ENCODE measurements at regions not wholly inside any gene's neighbourhood (a gene's known extent, or its start where the extent isn't known, plus 50 kb on each side); places are given as distances from the start of the nearest gene placed in this dataset.

- no peak overlapping the region for H3K4ac ChIP-seq (ENCODE audit: low read depth, low read length)
- WGBS (ENCODE audit: extremely low coverage, insufficient coverage, low lambda C conversion rate) = no CpG with 5 or more reads among the region's 5 CpGs
- no peak overlapping the region for H4K8ac ChIP-seq (ENCODE audit: low read depth, low read length)
- H3K4me1 ChIP-seq (ENCODE audit: control insufficient read depth, low read depth, low read length) = no peaks in the 10 kb centered on the region
- H3K79me1 ChIP-seq (ENCODE audit: low read length) = no peaks in the 10 kb centered on the region
- DNase-seq = no peak
- H3K56ac ChIP-seq (ENCODE audit: low read length) = no peak overlapping the region
- no peak overlapping the region for H3K18ac ChIP-seq (ENCODE audit: low read length)
- H3K23ac ChIP-seq (ENCODE audit: low read length) = no peak overlapping the region
- H4K5ac ChIP-seq (ENCODE audit: low read length) = no peak overlapping the region
- H3K79me2 ChIP-seq (ENCODE audit: control insufficient read depth, insufficient read depth, low read length) = no peaks in the 10 kb centered on the region
- no peak overlapping the region for H3K9ac ChIP-seq (ENCODE audit: low read length)
- H2BK5ac ChIP-seq (ENCODE audit: low read length) = no peak overlapping the region
- H3K36me3 ChIP-seq (ENCODE audit: control insufficient read depth, insufficient read depth, low read length) = no peaks in the 10 kb centered on the region
- H3K27me3 ChIP-seq (ENCODE audit: insufficient read depth, low read length, poor library complexity) = no peaks in the 10 kb centered on the region
- no peak overlapping the region for H2AK5ac ChIP-seq (ENCODE audit: low read length)
- H2BK15ac ChIP-seq (replicated peaks; ENCODE audit: low read depth) = no peak overlapping the region
- H3K4me2 ChIP-seq (ENCODE audit: low read length) = no peak overlapping the region
- no peak overlapping the region for H2BK120ac ChIP-seq (ENCODE audit: low read depth, low read length)
- no peak overlapping the region for H3K4me3 ChIP-seq (ENCODE audit: low read length)
- no peak overlapping the region for H3K27ac ChIP-seq (ENCODE audit: low read depth, low read length)
Measured at GRCh38 chr10:130472236-130472635, 336.0 kb downstream of the GLRX3 start.

- Histone ChIP-seq H3K4ac (ENCODE audit: low read depth, low read length) (no peak overlapping the region), H2BK120ac (ENCODE audit: low read depth, low read length) (no peak overlapping the region), H3K4me3 (ENCODE audit: low read length) (no peak overlapping the region), H2BK15ac (replicated peaks; ENCODE audit: low read depth) (no peak overlapping the region), H4K8ac (ENCODE audit: low read depth, low read length) (no peak overlapping the region), H3K9ac (ENCODE audit: low read length) (no peak overlapping the region), H3K36me3 (ENCODE audit: control insufficient read depth, insufficient read depth, low read length) (no peaks in the 10 kb centered on the region), H2BK5ac (ENCODE audit: low read length) (no peak overlapping the region), H3K18ac (ENCODE audit: low read length) (no peak overlapping the region), H3K27ac (ENCODE audit: low read depth, low read length) (no peak overlapping the region), H4K5ac (ENCODE audit: low read length) (no peak overlapping the region), H3K4me2 (ENCODE audit: low read length) (no peak overlapping the region), H3K4me1 (ENCODE audit: control insufficient read depth, low read depth, low read length) (no peaks in the 10 kb centered on the region), H3K56ac (ENCODE audit: low read length) (no peak overlapping the region), H3K79me2 (ENCODE audit: control insufficient read depth, insufficient read depth, low read length) (no peaks in the 10 kb centered on the region), H2AK5ac (ENCODE audit: low read length) (no peak overlapping the region), H3K23ac (ENCODE audit: low read length) (no peak overlapping the region), H3K27me3 (ENCODE audit: insufficient read depth, low read length, poor library complexity) (no peaks in the 10 kb centered on the region), H3K79me1 (ENCODE audit: low read length) (no peaks in the 10 kb centered on the region)
- no peak for DNase-seq
- WGBS (ENCODE audit: extremely low coverage, insufficient coverage, low lambda C conversion rate) = no CpG with 5 or more reads among the region's 9 CpGs
Measured at GRCh38 chr10:130474591-130474990, 338.4 kb downstream of the GLRX3 start.

DNA sequence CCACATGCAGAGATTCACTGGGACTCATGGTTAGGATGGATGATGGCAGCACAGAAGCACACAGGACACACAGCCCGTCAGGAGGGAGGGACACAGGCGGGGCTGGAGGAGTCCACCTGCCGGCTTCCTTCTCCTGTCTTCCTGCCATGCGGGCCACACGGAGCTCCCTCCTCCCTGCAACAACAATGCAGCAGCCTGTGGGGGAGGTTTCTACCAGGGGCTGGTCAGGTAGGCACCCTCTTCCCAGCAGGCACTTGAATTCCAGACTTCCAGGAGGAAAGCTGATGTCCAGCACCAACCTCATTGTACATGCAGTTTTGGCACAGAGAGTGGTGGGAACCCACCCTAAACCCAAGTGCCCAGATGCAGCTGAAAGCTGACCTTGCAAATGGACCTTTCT lies 341.2 kb downstream of the GLRX3 start:
- Histone ChIP-seq H3K4me3 (ENCODE audit: low read length) (no peak overlapping the region), H2BK120ac (ENCODE audit: low read depth, low read length) (no peak overlapping the region), H3K27ac (ENCODE audit: low read depth, low read length) (no peak overlapping the region), H3K18ac (ENCODE audit: low read length) (no peak overlapping the region), H4K8ac (ENCODE audit: low read depth, low read length) (no peak overlapping the region), H3K4me1 (ENCODE audit: control insufficient read depth, low read depth, low read length) (no peaks in the 10 kb centered on the region), H3K4me2 (ENCODE audit: low read length) (no peak overlapping the region), H3K23ac (ENCODE audit: low read length) (no peak overlapping the region), H3K4ac (ENCODE audit: low read depth, low read length) (no peak overlapping the region), H2BK15ac (replicated peaks; ENCODE audit: low read depth) (no peak overlapping the region), H3K27me3 (ENCODE audit: insufficient read depth, low read length, poor library complexity) (no peaks in the 10 kb centered on the region), H3K79me2 (ENCODE audit: control insufficient read depth, insufficient read depth, low read length) (no peaks in the 10 kb centered on the region), H3K56ac (ENCODE audit: low read length) (no peak overlapping the region), H2BK5ac (ENCODE audit: low read length) (no peak overlapping the region), H3K9ac (ENCODE audit: low read length) (no peak overlapping the region), H3K79me1 (ENCODE audit: low read length) (no peaks in the 10 kb centered on the region), H2AK5ac (ENCODE audit: low read length) (no peak overlapping the region), H3K36me3 (ENCODE audit: control insufficient read depth, insufficient read depth, low read length) (no peaks in the 10 kb centered on the region), H4K5ac (ENCODE audit: low read length) (no peak overlapping the region)
- no CpG with 5 or more reads among the region's 5 CpGs for WGBS (ENCODE audit: extremely low coverage, insufficient coverage, low lambda C conversion rate)
- DNase-seq = no peak

DNA sequence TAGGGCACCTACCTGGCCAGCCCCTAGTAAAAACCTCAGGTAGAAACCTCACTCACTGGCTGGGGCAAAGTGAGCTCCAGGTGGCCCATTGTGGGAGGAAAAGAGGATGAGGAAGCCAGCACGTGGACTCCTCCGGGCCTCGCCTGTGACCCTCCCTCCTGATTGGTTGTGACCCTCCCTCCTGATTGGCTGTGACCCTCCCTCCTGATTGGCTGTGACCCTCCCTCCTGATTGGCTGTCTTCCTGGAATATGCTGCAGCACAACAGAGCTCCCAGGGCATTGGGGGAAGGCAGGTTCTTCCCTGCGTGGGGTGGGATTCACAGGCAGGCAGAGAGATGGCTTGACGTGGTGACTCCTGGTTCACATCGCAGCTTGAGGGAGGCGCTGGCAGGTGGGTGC lies 343.0 kb downstream of the GLRX3 start:
- Histone ChIP-seq H4K8ac (ENCODE audit: low read depth, low read length) (no peak overlapping the region), H2BK5ac (ENCODE audit: low read length) (no peak overlapping the region), H3K27me3 (ENCODE audit: insufficient read depth, low read length, poor library complexity) (no peaks in the 10 kb centered on the region), H3K23ac (ENCODE audit: low read length) (no peak overlapping the region), H3K79me2 (ENCODE audit: control insufficient read depth, insufficient read depth, low read length) (no peaks in the 10 kb centered on the region), H3K56ac (ENCODE audit: low read length) (no peak overlapping the region), H3K36me3 (ENCODE audit: control insufficient read depth, insufficient read depth, low read length) (no peaks in the 10 kb centered on the region), H3K79me1 (ENCODE audit: low read length) (no peaks in the 10 kb centered on the region), H3K27ac (ENCODE audit: low read depth, low read length) (no peak overlapping the region), H3K4me1 (ENCODE audit: control insufficient read depth, low read depth, low read length) (no peaks in the 10 kb centered on the region), H3K4me3 (ENCODE audit: low read length) (no peak overlapping the region), H3K4me2 (ENCODE audit: low read length) (no peak overlapping the region), H3K18ac (ENCODE audit: low read length) (no peak overlapping the region), H2AK5ac (ENCODE audit: low read length) (no peak overlapping the region), H4K5ac (ENCODE audit: low read length) (no peak overlapping the region), H2BK120ac (ENCODE audit: low read depth, low read length) (no peak overlapping the region), H3K4ac (ENCODE audit: low read depth, low read length) (no peak overlapping the region), H2BK15ac (replicated peaks; ENCODE audit: low read depth) (no peak overlapping the region), H3K9ac (ENCODE audit: low read length) (no peak overlapping the region)
- no peak for DNase-seq
- WGBS (ENCODE audit: extremely low coverage, insufficient coverage, low lambda C conversion rate) = no CpG with 5 or more reads among the region's 7 CpGs

DNA sequence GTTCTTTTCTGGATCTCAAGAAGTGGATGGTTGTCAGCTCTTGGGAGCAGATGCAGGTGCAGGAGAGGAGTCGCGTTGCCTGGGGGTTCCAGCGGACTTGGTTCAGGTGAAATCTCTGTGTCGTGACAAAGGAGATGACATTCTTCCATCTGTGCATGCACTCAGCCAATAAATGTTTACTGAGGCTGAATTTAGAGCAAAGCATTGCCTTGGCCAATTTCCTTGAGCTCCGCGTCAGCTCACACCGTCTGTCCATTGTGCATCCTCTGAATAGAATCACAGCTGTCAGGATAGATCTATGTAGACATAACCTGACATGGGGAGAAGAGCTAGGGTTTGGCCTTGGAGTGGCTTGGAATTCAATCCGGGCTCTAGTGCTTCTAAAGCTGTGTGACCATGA lies 343.7 kb downstream of the GLRX3 start:
- WGBS (ENCODE audit: extremely low coverage, insufficient coverage, low lambda C conversion rate) = no CpG with 5 or more reads among the region's 8 CpGs
- no peak overlapping the region for H2BK5ac ChIP-seq (ENCODE audit: low read length)

DNA sequence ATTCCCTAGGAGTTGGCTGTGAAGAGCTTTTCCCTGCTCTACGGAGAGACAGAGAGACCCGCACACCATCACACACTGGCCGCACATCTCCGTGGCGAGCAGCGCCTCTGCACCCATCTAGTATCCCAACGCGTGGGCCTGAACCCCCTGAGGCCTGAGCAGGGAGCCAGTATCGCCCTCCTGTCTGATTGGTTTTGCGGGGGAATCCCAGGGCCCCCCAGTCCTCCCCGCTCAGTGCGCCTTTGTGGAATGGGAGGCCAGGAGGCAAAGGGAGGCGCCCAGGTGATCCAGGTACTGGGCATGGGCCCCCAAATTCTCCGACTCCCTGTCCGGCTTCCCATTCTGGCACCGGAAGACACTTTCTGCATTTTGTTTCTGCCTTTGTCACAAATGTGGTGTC lies 344.3 kb downstream of the GLRX3 start:
- Histone ChIP-seq H3K4me2 (ENCODE audit: low read length) (no peak overlapping the region), H3K4ac (ENCODE audit: low read depth, low read length) (no peak overlapping the region), H4K8ac (ENCODE audit: low read depth, low read length) (no peak overlapping the region), H3K18ac (ENCODE audit: low read length) (no peak overlapping the region), H2BK5ac (ENCODE audit: low read length) (no peak overlapping the region), H2BK15ac (replicated peaks; ENCODE audit: low read depth) (no peak overlapping the region), H3K4me1 (ENCODE audit: control insufficient read depth, low read depth, low read length) (no peaks in the 10 kb centered on the region), H3K27ac (ENCODE audit: low read depth, low read length) (no peak overlapping the region), H3K79me2 (ENCODE audit: control insufficient read depth, insufficient read depth, low read length) (no peaks in the 10 kb centered on the region), H3K9ac (ENCODE audit: low read length) (no peak overlapping the region), H3K79me1 (ENCODE audit: low read length) (no peaks in the 10 kb centered on the region), H2AK5ac (ENCODE audit: low read length) (no peak overlapping the region), H3K36me3 (ENCODE audit: control insufficient read depth, insufficient read depth, low read length) (no peaks in the 10 kb centered on the region), H3K4me3 (ENCODE audit: low read length) (no peak overlapping the region), H3K56ac (ENCODE audit: low read length) (no peak overlapping the region), H3K23ac (ENCODE audit: low read length) (no peak overlapping the region), H2BK120ac (ENCODE audit: low read depth, low read length) (no peak overlapping the region), H4K5ac (ENCODE audit: low read length) (no peak overlapping the region), H3K27me3 (ENCODE audit: insufficient read depth, low read length, poor library complexity) (no peaks in the 10 kb centered on the region)
- DNase-seq = no peak
- WGBS (ENCODE audit: extremely low coverage, insufficient coverage, low lambda C conversion rate) = no CpG with 5 or more reads among the region's 16 CpGs

More for the DNA sequence above, 343.7 kb downstream of the GLRX3 start:
- no peaks in the 10 kb centered on the region for H3K79me2 ChIP-seq (ENCODE audit: control insufficient read depth, insufficient read depth, low read length)
- H3K18ac ChIP-seq (ENCODE audit: low read length) = no peak overlapping the region
- no peak overlapping the region for H3K27ac ChIP-seq (ENCODE audit: low read depth, low read length)
- no peak overlapping the region for H3K23ac ChIP-seq (ENCODE audit: low read length)
- H2AK5ac ChIP-seq (ENCODE audit: low read length) = no peak overlapping the region
- H3K79me1 ChIP-seq (ENCODE audit: low read length) = no peaks in the 10 kb centered on the region
- H3K4me2 ChIP-seq (ENCODE audit: low read length) = no peak overlapping the region
- H3K4me1 ChIP-seq (ENCODE audit: control insufficient read depth, low read depth, low read length) = no peaks in the 10 kb centered on the region
- H2BK120ac ChIP-seq (ENCODE audit: low read depth, low read length) = no peak overlapping the region
- no peak overlapping the region for H2BK15ac ChIP-seq (replicated peaks; ENCODE audit: low read depth)
- H3K56ac ChIP-seq (ENCODE audit: low read length) = no peak overlapping the region
- no peaks in the 10 kb centered on the region for H3K36me3 ChIP-seq (ENCODE audit: control insufficient read depth, insufficient read depth, low read length)
- no peak overlapping the region for H4K5ac ChIP-seq (ENCODE audit: low read length)
- no peak overlapping the region for H3K4me3 ChIP-seq (ENCODE audit: low read length)
- DNase-seq = no peak
- no peak overlapping the region for H3K4ac ChIP-seq (ENCODE audit: low read depth, low read length)
- H3K9ac ChIP-seq (ENCODE audit: low read length) = no peak overlapping the region
- no peaks in the 10 kb centered on the region for H3K27me3 ChIP-seq (ENCODE audit: insufficient read depth, low read length, poor library complexity)
- H4K8ac ChIP-seq (ENCODE audit: low read depth, low read length) = no peak overlapping the region

Data from mesendoderm (in vitro differentiated cells).